CD4-positive, alpha-beta T cell treated with Interleukin-2 at 100 ng/mL for 4 hours (primary cell): ENCODE measurements at regions not wholly inside any gene's neighbourhood (a gene's known extent, or its start where the extent isn't known, plus 50 kb on each side); places are given as distances from the start of the nearest gene placed in this dataset.
A peak's percentile ranks its signal among the peaks of the same experiment; 100 is the strongest.

ENCODE experiments used
- DNase-seq: peaks from one replicate; pipeline ENCODE4 v3.0.0-alpha.2; 2020; ENCODE audit warnings: low spot score

DNA sequence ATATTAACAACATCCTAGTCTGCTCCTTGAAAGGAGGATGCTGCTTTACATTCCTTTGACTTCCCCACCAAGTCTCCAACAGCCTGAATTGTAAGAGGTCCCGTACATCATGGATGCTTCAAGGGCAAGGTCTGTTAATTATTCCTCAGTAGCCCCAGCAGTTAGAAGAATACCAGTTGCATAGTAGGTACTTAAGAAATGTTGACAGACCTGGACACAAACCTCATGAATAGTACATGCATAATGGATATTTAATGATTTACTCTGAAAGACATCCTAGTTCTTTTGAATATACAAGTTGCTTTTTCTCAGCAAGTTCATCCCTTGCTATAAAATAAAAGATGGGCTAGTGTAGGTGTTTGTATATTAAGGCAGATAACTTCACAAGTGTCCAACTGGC, 112.1 kb upstream of the DPYD start:
- no peak for DNase-seq

DNA sequence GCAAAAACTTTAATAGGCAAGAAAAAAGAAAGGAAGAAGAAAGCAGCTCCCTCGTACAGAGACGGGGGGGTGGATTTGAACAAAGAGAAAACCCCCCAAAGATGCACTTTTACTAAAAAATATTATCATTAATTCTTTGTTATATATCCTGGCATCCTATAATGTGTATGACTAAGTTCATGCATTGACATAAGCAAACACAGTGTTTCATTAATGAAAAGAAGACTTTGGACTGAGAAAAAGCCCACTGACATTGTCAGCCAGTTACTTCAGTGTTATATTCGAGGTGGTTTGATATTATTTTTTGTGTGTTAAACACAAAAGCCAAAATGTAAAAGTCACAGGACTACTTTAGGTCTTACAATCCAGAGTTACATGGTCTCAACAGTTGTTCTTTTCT, 110.1 kb upstream of the DPYD start:
- DNase-seq = no peak

DNA sequence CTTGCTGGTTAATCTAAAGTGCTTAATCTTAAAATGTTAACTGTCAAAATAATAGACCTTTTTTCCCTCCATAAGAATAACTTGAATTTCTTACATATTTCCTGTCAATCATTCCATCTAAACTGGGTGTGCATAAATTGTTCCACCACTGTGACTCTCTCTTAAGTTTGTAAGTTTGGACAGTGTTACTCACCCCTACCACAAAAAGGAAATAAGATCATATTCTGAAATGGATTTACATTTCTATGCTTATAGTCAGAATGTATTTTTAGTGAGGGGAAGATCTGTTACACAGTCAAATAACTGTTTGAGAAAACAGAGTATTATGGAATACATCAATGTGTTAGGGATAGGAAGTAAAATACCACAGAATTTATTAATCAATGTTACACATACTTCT, 109.6 kb upstream of the DPYD start:
- DNase-seq = no peak

DNA sequence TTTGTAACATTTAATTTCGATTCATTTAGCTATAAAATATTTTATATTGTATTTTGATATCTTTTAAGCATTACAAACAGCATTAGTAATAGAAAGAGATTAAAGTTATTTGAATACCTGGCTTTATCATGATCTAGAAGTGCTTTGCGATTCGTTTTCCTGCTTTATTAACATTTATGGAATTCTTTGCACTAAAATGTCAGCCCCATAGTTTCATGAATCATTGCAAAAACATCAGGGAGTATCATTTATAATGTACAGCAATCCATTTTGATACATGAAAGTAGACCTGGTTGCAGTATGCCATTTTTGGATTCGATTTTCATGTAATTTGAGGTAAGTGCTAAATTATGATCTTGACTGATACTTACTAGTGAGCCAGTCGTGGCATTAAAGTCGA, 108.0 kb upstream of the DPYD start:
- no peak for DNase-seq

DNA sequence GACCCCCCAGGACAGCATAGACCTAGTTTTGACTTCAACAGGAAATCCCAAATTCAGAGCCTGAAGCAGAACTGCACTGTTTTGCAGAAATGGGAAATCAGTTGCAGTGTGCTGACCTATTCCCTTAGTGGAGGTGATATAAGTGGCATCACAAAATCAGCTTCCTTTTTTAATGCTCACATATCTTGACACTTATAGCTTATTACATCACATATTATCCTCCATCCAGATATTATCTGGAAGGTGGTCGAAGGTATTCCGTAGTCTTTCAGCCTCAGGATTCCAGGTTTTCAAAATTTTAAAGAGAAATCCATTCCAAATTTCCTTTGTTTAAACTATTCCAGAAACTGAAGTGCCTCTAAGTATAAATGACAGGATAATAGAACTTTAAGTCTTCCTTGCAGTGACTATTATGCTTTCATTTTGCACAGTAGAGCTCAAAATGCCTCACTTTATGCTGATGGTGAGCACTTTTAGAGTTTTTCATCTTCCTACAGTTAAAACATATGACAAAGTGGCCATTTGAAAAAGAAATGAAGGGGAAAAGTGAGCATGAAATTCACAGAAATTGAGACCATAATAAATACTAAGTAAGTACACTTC, 106.4 kb upstream of the DPYD start:
- DNase-seq = no peak

DNA sequence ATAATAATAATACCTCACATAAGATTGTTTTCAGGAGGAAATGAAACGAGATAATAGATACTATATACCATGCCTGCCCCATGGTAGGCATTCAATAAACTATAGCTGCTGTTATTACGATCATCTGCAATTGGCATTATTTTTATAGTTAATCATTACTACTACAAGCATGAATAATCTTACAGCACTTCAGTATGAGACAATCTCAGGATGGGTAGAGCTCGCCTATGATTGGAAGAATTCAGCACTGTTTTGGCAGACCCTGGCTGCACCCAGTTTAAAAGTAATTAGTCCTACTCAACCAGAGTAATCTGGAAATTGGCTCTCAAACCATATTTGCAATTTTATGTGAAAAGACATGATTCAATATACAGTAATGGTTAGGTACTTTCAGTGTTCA, 105.0 kb upstream of the DPYD start:
- DNase-seq = no peak

DNA sequence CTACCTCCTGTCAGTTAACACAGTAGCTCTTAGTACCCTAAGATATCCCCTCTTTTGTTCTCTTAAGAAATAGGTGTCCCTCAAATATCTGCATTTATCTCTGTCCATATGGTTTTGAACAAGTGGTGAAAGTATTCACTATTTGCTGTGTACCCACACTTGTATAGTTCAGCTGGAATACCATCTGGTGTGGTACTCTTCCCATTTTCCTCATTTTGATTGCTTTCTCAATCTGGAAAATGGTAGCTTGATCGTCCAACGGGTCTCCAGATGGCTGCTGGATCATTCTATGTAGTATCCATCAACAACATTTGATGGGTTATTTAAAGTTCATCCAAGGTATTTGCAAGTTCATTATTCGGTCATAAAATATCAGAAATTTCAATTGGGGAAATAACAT, 100.3 kb upstream of the DPYD start:
- no peak for DNase-seq

DNA sequence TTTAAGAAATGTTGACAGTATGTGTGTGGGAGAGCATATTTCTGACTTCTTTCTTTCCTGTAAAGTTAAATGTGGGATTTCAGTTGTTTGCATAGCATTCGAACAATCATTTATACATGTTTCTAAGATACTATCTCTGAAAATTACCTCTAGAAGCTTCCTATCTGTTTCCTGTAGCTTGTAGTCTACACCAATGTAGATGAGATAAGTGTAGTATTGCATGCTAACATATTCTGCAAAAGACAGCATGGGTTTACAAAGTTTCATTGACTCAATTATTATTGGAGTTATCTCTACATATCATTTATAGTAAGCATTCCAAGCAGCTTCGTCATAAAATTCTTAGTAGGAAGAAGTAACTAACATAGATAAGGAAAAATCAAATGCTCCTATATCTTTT, 98.9 kb upstream of the DPYD start:
- DNase-seq = no peak

DNA sequence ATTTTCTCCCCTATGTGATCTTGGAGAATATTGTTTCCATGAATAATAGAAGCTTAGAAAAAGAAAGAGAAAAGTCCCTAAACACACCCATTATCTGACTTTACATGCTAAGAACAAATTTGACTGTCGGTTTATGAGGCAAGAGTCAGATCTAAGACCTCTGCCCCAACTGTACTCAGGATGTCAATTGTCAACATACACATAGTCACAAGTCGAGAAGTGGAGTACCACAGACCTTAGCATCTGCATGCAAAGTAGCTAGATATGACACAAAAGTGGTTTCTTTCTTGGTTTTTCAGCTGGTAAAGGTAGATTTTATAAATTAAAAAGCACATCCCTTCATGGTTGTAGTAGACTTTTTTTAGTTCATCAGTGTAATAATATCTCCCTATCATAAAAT, 97.2 kb upstream of the DPYD start:
- DNase-seq = no peak

DNA sequence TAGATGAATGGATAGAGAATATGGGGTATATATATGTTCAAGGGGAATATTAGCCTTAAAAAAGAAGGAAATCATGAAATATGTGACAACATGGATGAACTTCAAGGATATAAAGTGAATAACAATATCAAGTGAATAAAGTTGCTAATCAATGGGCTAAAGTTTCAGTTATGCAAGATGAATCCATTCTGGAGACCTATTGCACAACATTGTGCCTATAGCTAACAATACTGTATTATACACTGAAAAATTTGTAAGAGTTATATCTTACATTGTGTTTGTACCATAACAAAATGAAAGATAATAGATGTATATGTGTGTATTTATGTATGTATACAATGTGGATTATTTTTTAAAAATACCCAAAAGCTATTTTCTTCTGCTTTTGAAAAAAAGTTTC, 96.3 kb upstream of the DPYD start:
- no peak for DNase-seq

DNA sequence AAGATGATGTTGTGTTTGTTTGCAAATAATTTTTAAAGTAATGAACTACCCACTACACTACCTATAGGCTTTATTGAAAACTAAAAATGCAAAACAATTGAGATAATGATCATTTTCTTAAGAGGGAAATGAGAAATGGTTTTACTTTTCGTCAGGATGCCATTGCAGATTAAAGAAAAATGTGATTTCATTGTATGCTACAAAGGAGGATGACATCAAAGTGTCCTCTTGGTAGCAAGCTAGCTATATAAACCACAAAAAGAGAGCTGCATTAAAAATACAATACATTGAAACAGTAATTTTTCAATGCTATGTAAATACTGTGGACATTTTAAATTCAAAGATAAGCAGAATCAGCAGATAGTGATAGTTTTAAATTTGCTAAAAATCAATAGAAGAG, 87.5 kb upstream of the DPYD start:
- DNase-seq = no peak

DNA sequence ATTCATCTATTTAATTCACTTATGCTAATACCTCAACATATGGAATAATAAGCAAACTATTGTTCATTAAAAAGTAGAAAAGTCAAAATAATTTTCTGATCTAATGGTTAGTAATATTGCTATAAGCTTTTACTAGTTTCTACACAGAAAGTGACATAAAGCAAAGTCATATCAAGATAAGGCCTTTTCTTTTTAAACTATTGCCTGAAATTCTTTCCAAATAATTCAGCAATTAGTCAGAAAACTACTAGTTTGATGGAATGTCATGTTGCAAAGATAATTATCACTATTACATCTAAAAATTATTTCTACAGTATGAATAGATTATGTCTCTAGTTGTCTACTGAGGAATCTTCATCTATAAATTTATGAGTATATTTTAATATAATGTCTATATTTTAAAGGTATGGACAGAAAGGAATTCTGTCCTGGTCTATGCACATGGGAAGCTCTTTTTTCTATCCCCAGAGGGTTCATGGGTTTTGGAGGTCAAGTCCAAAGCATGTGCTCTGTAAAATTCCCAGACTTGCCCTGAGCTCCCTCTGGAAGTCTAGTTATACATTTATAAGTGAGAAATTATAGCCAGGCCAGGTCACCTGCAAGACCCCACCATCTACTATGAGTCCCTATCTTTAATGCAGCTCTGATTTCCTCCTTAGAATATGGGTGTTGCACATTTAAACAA, 84.6 kb upstream of the DPYD start:
- no peak for DNase-seq

DNA sequence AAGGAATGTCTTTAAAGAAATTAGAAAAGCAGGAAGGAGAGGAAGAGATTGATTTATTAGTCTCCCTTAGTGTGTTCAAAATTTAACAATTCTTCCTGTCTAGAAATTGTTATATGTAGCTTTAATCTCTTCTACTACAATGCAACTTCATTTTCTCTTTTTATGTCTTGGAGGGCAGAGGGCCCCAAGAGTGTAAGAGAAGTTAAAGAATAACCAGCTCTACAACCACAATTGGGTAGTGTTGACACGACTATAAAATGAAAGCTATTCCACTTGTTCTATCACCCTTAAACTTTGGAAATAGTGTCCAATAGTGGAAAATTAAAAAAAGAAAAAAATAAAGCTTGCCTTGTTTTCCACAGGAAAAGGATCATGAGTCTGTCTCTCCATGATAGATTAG, 82.6 kb upstream of the DPYD start:
- no peak for DNase-seq

DNA sequence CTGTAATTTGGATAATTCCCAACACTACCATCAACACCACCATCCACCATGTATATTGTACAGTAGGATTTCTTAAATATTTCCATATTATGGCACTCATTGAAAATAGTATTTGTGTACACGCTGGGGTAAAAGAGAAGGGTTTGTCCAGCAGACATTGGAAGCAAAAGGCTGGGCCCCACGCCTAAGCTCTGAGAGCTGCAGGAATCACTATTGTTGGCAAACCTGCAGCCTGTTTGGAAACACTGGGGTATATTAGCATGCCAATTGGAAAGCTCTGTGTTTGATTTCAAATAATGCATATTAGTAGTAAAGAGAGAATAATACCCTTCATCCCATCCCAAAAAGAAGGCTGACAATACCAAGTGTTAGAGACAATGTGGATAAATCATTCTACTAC, 81.5 kb upstream of the DPYD start:
- no peak for DNase-seq

DNA sequence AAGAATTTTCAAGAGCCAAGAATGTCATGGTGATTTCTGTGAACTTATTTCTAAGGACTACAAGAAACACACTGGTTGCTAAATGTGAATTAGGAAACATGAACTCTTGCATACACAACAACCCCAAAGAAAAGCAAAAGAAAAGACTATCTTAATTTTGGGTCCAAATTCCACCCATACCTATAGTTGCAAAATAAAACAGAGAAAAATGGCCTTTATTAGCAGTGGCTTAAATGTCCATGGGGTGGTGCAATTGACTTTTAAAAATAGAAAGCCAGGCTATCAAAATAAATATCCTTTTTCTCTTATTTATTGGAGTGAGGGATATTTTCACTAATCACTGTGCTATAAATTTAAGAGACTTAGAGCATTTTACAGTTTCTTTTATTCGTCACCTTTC, 80.9 kb upstream of the DPYD start:
- no peak for DNase-seq

DNA sequence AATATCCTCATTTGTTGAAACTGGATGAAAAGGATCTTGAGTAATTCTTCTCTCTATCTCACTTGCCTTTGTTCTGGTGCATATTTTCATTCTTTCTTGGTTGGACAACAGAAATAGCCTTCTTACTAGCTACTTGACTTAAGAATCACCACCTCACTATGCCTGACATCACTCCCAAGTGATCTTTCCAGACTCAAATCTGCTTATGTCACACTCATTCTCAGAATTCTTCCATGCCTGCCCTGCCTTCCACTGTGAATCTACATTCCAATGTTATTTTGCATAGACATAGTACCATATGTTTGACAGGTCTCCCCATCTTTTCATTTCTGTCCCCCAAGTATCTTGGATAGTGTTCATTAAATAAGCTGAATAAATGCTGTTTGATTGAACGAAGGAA, 78.5 kb upstream of the DPYD start:
- DNase-seq = no peak

DNA sequence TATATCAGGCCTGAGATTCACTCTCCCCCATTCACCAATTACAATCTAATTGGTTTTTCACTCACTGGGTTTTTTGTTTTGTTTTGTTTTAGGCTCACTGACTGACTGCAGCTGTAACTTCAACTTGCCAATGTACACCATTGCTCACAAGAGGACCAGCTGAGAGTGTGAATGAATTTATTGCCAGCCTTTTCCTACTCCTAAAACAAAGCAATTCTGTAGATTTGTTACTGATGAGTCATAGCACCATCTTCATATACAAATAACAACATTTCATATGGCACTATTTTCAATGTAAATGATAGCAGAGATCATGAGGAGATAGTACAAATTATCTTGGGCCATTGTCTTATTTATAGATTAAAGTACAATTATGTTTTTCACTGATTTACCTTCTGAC, 76.0 kb upstream of the DPYD start:
- DNase-seq = no peak

DNA sequence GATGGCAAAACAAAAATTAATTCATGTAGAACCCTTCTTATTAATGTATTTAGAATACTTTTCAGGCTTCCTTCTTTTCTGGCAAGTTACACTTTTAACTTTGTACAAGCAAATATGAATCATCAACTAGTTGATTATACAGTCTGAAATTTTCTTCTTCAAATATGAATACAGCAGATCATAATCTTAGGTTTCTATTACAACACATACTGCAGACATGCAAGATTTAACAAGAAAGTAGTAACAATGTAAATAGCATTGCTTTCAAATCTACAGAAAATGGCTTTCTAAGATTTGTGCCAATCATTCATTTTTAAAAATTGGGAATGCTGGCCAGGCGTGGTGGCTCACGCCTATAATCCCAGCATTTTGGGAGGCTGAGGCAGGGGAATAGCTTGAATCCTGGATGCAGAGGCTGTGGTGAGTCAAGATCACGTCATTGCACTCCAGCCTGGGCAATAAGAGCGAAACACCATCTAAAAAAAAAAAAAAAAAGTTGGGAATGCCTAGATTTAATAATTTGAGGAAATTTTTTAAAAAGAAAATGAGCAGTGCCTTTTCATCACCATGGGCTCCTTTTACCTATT, 68.4 kb upstream of the DPYD start:
- DNase-seq = no peak

DNA sequence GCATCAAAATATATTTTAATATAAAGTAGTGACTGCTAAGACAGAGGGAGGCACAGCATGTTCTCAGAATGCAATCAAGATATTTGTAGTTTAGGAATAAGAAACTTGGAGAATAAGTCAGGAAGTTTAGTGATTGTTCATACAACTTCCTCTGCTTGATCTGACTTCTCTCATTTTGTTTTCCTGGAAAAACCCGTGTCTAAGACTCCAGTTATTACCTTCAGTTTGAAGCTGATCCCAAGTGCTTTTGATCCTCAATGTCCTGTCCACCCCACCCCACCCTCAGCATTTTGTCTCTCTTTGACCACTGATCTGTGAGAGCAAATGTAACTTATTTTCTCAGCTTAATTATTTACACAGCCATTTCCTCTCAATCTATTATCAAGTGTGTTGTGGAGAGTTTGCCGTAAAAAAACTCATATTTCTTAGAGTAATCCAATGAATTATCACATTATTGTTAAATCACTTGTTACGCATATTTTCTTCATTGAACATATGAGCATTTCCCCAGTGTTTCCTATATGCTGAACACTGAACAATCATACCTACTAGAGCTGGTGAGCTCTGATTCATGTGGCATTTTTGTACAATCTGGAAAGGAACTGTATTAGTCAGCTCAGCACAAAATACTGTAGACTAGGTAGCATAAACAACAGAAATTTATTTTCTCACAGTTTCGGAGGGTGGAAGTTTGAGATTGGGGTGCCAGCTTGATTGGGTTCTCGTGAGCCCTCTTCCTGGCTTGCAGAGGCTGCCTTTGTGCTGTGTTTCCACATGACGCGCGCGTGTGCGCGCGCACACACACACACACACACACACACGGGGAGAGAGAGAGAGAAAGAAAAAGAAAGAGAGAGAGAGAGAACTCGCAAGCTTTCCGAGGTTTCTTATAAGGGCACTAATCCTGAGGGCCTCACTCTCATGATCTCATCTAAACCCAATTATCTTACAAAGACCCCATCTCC, 65.5 kb upstream of the DPYD start:
- DNase-seq = peak; percentile 6

DNA sequence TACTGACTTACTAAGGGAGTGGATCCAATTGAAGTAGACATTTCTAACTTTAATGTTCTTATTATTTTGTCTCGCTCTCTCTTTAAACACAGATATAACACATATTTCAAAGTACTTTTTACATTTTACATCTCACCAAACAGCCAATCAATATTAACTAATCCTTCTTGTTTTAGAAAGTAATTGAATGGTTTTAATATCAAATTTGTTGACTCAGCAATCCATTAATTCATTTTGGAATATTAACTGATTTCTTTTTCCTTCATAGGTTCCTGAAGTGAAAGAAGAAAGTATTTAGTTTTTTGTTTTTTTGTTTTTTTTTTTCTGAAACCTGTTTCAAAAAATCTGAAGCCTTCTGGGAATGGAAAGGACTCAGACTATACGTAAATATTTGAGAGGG, 62.3 kb upstream of the DPYD start:
- DNase-seq = no peak

DNA sequence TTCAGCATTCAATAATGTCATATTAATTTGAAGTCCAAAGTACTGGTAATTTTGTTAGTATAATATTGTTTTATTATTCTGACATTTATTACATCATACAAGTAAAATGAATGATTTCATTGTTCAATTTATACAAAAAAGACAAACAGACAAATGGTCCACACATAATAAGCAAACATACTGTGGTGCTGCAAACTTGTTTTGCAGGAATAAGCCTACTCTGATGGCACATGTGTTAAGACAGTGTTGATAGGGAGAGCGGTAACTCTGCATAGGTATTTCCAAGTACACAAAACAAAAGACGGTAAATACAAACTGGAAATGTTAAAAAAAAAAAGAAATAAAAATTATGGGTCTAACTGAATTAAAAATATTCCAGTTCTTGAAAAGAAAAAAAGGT, 59.7 kb upstream of the DPYD start:
- DNase-seq = no peak

DNA sequence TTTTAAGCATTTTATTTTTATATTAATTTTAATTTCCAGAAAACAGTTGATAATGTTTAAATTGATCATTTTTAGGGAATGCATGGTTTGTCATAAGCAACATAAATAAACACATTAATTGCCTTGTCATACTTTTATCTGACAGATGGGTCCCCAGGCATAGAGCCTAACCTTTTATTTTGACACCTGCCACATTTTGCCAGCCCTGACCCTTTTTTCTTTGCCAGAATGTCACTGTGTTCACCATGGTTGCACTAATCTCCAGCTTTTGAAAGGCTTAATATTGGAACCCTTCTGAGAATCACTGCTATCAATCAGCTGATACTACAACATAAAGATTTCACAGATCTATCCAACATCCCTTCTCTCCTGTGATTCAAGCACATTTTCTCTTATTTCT, 56.0 kb upstream of the DPYD start:
- no peak for DNase-seq
